Activated CD4-positive, alpha-beta T cell treated with anti-CD3 and anti-CD28 coated beads, Interleukin-2, amount 10 ng/mL, durations not matched to agents 7 days and 5 days (primary cell): ENCODE measurements at regions not wholly inside any gene's neighbourhood (a gene's known extent, or its start where the extent isn't known, plus 50 kb on each side); places are given as distances from the start of the nearest gene placed in this dataset.

ENCODE experiments used
- CTCF ChIA-PET: fragments of 350-600 bp; sonication (Branson Sonifier 250); formaldehyde crosslinking; loops from one replicate; lab custom pipeline; 2021; ENCODE audit warnings: antibody characterized with exemption; lab: Charles Lee
- POLR2A ChIA-PET: fragments of 350-600 bp; sonication (Branson Sonifier 250); formaldehyde crosslinking; loops from one replicate; lab custom pipeline; 2021; ENCODE audit warnings: antibody characterized with exemption; lab: Charles Lee
- DNase-seq: peaks from one replicate; pipeline ENCODE4 v3.0.0-alpha.2; 2020
- H3K27ac Mint-ChIP-seq: one replicate; pipeline ENCODE4 v1.8.0; 2021; ENCODE audit warnings: mild to moderate bottlenecking, moderate library complexity, mixed read lengths
- H3K27me3 Mint-ChIP-seq: one replicate; pipeline ENCODE4 v1.8.0; 2021; ENCODE audit warnings: mixed read lengths
- H3K36me3 Mint-ChIP-seq: one replicate; pipeline ENCODE4 v1.8.0; 2021; ENCODE audit warnings: low read depth, mixed read lengths
- H3K4me1 Mint-ChIP-seq: one replicate; pipeline ENCODE4 v1.8.0; 2021; ENCODE audit warnings: mixed read lengths
- H3K4me3 Mint-ChIP-seq: one replicate; pipeline ENCODE4 v1.8.0; 2021; ENCODE audit warnings: mild to moderate bottlenecking, moderate library complexity, mixed read lengths
- H3K9me3 Mint-ChIP-seq: one replicate; pipeline ENCODE4 v1.8.0; 2021; ENCODE audit warnings: mixed read lengths

DNA sequence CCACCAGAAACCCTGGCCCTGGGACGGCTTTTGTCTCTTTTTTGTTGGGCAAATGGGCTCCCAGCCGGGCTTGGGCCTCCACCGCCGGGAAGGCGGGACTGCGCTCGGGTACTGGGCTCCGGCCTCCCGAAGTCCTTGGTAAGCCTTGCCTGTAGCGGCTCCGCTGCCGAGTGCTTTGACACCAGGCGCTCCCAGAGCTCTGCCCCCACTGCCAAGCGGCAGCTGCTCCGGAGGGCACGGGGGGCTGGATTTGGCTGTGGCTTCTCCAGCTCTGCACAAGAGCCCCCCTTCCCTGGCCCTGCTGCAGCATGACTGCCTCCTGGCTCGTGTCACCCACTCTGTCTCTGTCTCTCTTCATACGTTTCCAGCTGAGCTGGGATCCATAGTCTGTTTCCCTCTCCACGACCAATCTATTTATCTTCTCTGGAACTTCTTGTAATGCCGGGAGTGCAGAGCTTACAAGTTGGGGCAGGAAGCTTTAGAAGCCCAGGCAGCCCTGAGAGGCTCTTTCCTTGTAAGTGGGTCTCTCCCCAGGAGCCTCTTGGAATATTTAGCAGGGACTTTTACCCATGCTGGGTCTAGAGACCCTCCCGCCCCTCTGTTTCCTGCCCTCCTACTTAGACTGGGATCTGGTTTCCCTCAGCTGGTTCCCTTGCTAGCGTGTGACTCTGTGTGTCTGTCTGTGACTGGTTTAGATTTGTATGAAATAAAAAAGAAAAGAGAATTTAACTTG lies 246.9 kb upstream of the GSE1 start:
- CTCF ChIA-PET = no interaction called here
- no peak for DNase-seq
- Mint-ChIP-seq H3K36me3 (no peaks in the 10 kb centered on the region), H3K27me3 (no peaks in the 10 kb centered on the region), H3K4me3 (no peak overlapping the region), H3K4me1 (no peaks in the 10 kb centered on the region), H3K9me3 (no peaks in the 10 kb centered on the region), H3K27ac (no peak overlapping the region)
- POLR2A ChIA-PET = no interaction called here

GRCh38 chr16:85367485-85367884 lies 245.6 kb upstream of the GSE1 start:
- Mint-ChIP-seq H3K4me1 (peaks cover 1% of the 10 kb centered on the region), H3K4me3 (no peak overlapping the region), H3K27ac (no peak overlapping the region), H3K9me3 (no peaks in the 10 kb centered on the region), H3K27me3 (no peaks in the 10 kb centered on the region), H3K36me3 (no peaks in the 10 kb centered on the region)
- DNase-seq = no peak
- POLR2A ChIA-PET = no interaction called here
- CTCF ChIA-PET = interaction anchor here (0.7 kb wide), 1 partner anchor 313 kb away, joined by 3 read pairs; no protein-coding TSS in a partner anchor

DNA sequence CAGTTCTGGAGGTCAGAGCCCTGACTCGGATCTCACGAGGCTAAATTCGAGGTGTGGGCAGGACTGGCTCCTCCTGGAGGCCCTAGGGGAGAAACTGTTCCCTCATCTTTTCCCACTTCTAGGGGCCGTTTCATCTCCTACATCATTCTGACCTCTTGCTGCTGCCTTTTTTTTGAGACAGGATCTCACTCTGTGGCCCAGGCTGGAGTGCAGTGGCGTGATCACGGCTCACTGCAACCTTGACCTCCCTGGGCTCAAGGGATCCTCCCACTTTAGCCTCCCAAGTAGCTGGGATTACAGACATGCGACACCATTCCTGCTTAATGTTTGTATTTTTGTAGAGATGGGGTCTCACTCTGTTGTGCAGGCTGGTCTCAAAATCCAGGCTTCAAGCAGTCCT lies 244.1 kb upstream of the GSE1 start:
- H3K36me3 Mint-ChIP-seq = no peaks in the 10 kb centered on the region
- POLR2A ChIA-PET = no interaction called here
- peaks cover 10% of the 10 kb centered on the region for H3K4me1 Mint-ChIP-seq

GRCh38 chr16:85369741-85370528 lies 243.2 kb upstream of the GSE1 start:
- H3K36me3 Mint-ChIP-seq = no peaks in the 10 kb centered on the region
- H3K27ac Mint-ChIP-seq = no peak overlapping the region
- H3K4me3 Mint-ChIP-seq = no peak overlapping the region
- POLR2A ChIA-PET = no interaction called here
- peak; percentile 51 for DNase-seq
- H3K4me1 Mint-ChIP-seq = peaks cover 10% of the 10 kb centered on the region
- H3K9me3 Mint-ChIP-seq = no peaks in the 10 kb centered on the region
- H3K27me3 Mint-ChIP-seq = no peaks in the 10 kb centered on the region
- CTCF ChIA-PET = no interaction called here

More for the DNA sequence above, 244.1 kb upstream of the GSE1 start:
- DNase-seq = no peak
- no peaks in the 10 kb centered on the region for H3K9me3 Mint-ChIP-seq
- H3K4me3 Mint-ChIP-seq = no peak overlapping the region
- CTCF ChIA-PET = no interaction called here
- H3K27me3 Mint-ChIP-seq = no peaks in the 10 kb centered on the region
- H3K27ac Mint-ChIP-seq = no peak overlapping the region

DNA sequence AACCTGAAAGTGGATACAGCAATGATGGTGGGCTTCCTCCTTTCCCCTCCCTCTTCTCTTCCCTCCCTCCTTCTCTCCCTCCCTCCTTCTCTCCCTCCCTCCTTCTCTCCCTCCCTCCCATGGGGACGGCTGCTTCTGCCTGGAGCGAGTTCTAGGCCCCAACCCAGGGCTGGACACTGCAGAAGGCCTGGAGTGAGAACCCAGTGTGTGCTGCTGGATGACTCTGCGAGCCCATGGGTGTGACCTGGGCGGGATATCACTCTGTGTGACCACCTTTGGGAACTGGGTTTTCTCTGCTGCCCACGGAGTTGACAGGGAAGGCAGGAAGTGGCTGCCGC lies 242.6 kb upstream of the GSE1 start:
- Mint-ChIP-seq H3K9me3 (no peaks in the 10 kb centered on the region), H3K4me1 (peaks cover 10% of the 10 kb centered on the region), H3K36me3 (no peaks in the 10 kb centered on the region), H3K27me3 (no peaks in the 10 kb centered on the region), H3K27ac (no peak overlapping the region), H3K4me3 (no peak overlapping the region)
- DNase-seq = no peak
- POLR2A ChIA-PET = no interaction called here
- CTCF ChIA-PET = no interaction called here

DNA sequence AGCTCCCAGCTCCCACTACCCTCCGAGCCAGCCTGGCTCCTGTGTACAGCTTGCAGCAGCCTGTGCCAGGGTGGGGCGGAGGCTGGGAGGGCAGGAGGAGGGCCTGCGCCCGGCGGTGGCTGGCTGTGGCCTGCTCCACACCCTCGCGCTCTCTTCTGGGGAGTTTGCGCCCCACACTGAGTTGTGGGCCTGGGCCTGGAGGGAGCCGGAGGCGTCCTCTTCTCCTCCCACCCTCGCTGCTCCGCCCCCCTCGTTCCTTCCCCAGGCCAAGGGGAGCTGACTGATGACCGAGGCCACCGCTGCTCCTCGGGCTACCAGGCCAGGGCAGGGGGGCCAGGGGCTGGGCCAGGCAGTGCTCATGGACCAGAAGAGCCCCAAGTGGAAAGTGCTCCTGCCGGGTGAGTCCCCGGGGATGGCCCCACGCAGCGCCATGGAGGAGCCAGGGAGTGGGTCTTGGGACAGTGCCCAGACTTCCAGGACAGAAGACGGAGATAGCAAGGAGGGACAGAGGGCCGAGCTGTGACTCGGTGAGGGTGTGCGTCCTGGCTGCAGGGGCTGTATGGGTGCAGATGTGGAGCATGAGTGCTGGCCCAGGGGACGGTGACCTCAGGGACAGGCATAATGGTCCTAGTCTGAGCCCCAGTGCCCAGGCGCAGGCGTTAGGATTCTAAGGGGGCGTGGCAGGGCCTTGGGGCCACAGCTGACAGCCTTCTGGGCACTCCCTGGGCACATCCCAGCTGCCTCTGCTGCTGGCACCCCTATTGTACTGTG lies 242.1 kb upstream of the GSE1 start:
- Mint-ChIP-seq H3K27me3 (no peaks in the 10 kb centered on the region), H3K9me3 (no peaks in the 10 kb centered on the region), H3K4me1 (peaks cover 10% of the 10 kb centered on the region), H3K4me3 (no peak overlapping the region), H3K27ac (no peak overlapping the region), H3K36me3 (no peaks in the 10 kb centered on the region)
- ChIA-PET CTCF (interaction anchor here (0.8 to 1.1 kb wide), 2 partner anchors 9 to 23 kb away, joined by 3 read pairs; no protein-coding TSS in a partner anchor), POLR2A (no interaction called here)
- no peak for DNase-seq

DNA sequence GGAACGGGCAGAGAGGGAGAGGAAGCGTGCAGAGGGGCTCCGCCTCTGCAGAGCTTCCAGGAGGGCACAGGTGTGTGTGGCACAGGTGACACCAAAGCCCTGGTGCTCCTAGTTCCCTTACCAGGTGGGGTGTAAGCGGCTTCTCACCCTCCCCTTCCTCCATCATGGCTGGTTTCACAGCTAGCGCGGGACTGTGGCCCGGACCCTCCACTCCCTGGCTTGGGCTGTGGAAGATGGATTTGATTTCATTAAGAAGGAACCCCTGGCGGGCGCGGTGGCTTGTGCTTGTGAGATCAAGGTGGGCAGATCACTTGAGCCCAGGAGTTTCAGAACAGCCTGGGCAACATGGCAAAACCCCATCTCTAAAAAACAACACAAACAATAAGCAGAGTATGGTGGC lies 241.2 kb upstream of the GSE1 start:
- POLR2A ChIA-PET = no interaction called here
- no peaks in the 10 kb centered on the region for H3K27me3 Mint-ChIP-seq
- DNase-seq = no peak
- H3K9me3 Mint-ChIP-seq = no peaks in the 10 kb centered on the region
- H3K27ac Mint-ChIP-seq = no peak overlapping the region
- CTCF ChIA-PET = interaction anchor here (0.8 to 1.4 kb wide), 3 partner anchors 8 to 50 kb away, joined by 3 to 4 read pairs (median 3); no protein-coding TSS in a partner anchor
- peaks cover 10% of the 10 kb centered on the region for H3K4me1 Mint-ChIP-seq
- H3K4me3 Mint-ChIP-seq = no peak overlapping the region
- H3K36me3 Mint-ChIP-seq = no peaks in the 10 kb centered on the region

DNA sequence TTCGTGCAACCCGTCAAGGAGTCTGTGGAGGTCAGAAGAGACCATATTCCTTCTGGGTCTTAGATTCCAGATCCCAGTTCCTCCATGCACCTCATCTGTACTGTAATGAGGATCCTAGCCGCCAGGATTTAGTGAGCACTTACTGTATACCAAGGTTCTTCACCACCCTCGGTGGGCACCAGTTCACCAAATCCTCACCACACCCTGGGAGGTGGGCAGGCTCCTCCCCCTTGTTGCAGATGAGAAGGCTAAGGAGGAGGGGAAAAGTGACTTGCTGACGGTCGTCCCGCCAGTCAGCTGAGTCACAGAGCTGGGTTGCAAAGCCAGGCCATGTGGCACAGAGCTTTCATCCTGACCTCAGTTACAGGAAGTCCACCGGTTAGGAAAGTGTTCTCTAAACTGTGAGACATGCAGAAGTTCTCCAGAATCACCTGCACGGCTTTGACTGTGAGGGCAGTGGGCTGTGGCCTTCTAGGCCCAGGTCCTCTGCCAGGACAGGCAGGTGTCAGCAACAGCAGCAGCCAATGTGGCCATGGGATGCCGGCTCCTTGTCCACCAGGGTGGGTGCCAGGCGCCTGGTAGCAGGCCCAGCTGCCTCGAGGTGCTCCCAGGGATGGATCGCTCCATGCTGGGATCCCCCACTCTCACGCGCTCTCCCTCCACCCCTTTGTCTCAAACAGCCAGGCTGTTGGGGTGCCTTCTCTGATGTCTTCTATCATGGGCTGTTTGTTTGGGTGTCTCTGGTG lies 240.3 kb upstream of the GSE1 start:
- H3K27ac Mint-ChIP-seq = no peak overlapping the region
- peaks cover 3% of the 10 kb centered on the region for H3K27me3 Mint-ChIP-seq
- no peaks in the 10 kb centered on the region for H3K9me3 Mint-ChIP-seq
- peaks cover 12% of the 10 kb centered on the region for H3K4me1 Mint-ChIP-seq
- CTCF ChIA-PET = interaction anchor here (0.7 to 1.4 kb wide), 2 partner anchors 49 to 94 kb away, joined by 4 read pairs; no protein-coding TSS in a partner anchor
- no peaks in the 10 kb centered on the region for H3K36me3 Mint-ChIP-seq
- POLR2A ChIA-PET = interaction anchor here (0.7 kb wide), 1 partner anchor 39 kb away, joined by 3 read pairs; no protein-coding TSS in a partner anchor
- H3K4me3 Mint-ChIP-seq = no peak overlapping the region
- peak; percentile 10 for DNase-seq

DNA sequence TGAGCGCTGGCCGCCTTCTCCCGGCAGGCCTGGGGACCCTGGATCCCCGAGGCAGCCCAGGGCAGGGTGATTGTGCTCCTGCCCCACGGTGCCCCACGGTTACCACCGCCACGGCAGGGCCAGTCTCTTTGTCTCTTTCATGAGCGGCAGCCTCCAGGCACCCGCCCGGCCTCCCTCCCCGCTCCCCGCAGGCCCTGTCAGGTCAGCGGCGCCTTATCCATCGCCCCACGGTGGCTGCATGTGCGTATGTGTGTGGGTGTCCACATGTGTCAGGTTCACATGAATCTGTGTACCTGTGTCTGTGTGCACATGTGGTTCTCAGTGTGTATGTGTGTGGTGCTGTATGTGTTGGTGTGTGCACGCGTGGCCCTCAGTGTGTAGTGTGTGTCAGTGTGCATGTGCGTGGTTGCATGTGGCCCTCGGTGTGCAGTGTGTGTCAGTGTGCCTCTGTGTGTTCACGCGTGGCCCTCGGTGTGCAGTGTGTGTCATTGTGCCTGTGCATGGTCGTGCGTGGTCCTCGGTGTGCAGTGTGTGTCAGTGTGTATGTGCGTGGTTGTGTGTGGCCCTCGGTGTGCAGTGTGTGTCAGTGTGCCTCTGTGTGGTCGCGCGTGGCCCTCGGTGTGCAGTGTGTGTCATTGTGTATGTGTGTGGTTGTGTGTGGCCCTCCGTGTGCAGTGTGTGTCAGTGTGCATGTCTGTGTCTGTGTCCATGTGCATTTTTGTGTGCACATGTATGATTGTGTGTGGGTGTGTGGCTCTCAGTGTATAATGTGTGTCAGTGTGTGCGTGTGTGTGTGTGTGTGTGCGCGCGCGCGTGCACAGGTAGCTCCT lies 239.2 kb upstream of the GSE1 start:
- Mint-ChIP-seq H3K9me3 (no peaks in the 10 kb centered on the region), H3K27ac (no peak overlapping the region), H3K36me3 (no peaks in the 10 kb centered on the region), H3K4me1 (peaks cover 12% of the 10 kb centered on the region), H3K27me3 (peaks cover 3% of the 10 kb centered on the region), H3K4me3 (no peak overlapping the region)
- CTCF ChIA-PET = no interaction called here
- no peak for DNase-seq
- POLR2A ChIA-PET = no interaction called here

- Mint-ChIP-seq H3K4me1 (peaks cover 12% of the 10 kb centered on the region), H3K36me3 (no peaks in the 10 kb centered on the region), H3K9me3 (no peaks in the 10 kb centered on the region), H3K27ac (no peak overlapping the region), H3K27me3 (peaks cover 3% of the 10 kb centered on the region), H3K4me3 (no peak overlapping the region)
- CTCF ChIA-PET = no interaction called here
- no peak for DNase-seq
- POLR2A ChIA-PET = no interaction called here
Measured at GRCh38 chr16:85374571-85374872, 238.6 kb upstream of the GSE1 start.

GRCh38 chr16:85375282-85375681 lies 237.8 kb upstream of the GSE1 start:
- Mint-ChIP-seq H3K27ac (no peak overlapping the region), H3K4me3 (no peak overlapping the region), H3K27me3 (peaks cover 3% of the 10 kb centered on the region), H3K9me3 (no peaks in the 10 kb centered on the region), H3K36me3 (no peaks in the 10 kb centered on the region), H3K4me1 (peaks cover 12% of the 10 kb centered on the region)
- no peak for DNase-seq
- ChIA-PET POLR2A (no interaction called here), CTCF (no interaction called here)
